Common myeloid progenitor, CD34-positive (primary cell): ENCODE measurements at regions not wholly inside any gene's neighbourhood (a gene's known extent, or its start where the extent isn't known, plus 50 kb on each side); places are given as distances from the start of the nearest gene placed in this dataset.

Source experiments
- CTCF ChIA-PET: fragments of 350-600 bp; sonication (Branson Sonifier 250); formaldehyde crosslinking; loops from one replicate; lab custom pipeline; 2021; ENCODE audit warnings: antibody characterized with exemption; lab: Charles Lee
- POLR2A ChIA-PET: fragments of 350-600 bp; sonication (Branson Sonifier 250); formaldehyde crosslinking; loops from one replicate; lab custom pipeline; 2021; ENCODE audit warnings: antibody characterized with exemption; lab: Charles Lee
- DNase-seq, 3 donors: peaks; one replicate each; pipeline versions ENCODE4 v3.0.0 to v3.0.0-alpha.2; 2013
- H3K27ac ChIP-seq, 2 experiments: 1 replicate in 1 of 2; 2 replicates in 1 of 2; pipeline ENCODE4 v1.7.0; 2013; ENCODE audit warnings: inconsistent platforms in 2 of 2, low read length in 2 of 2, mild to moderate bottlenecking in 2 of 2, low read depth in 1 of 2, moderate library complexity in 1 of 2; ENCODE audit not compliant: severe bottlenecking in 2 of 2, insufficient read depth in 1 of 2, poor library complexity in 1 of 2
- H3K27me3 ChIP-seq, 5 experiments: replicated peaks in 2 of 5; 1 replicate in 3 of 5; 2 replicates in 2 of 5; pipeline versions ENCODE4 v1.6.1 to v1.7.0; 2013; ENCODE audit warnings: low read length in 4 of 5, mild to moderate bottlenecking in 2 of 5, moderate library complexity in 2 of 5, inconsistent platforms in 1 of 5; ENCODE audit not compliant: insufficient read depth in 5 of 5, control insufficient read depth in 4 of 5
- H3K36me3 ChIP-seq, 4 experiments: 1 replicate in 2 of 4; 2 replicates in 2 of 4; pipeline versions ENCODE4 v1.6.1 to v1.7.0; 2013; ENCODE audit warnings: low read length in 3 of 4, control low read depth in 1 of 4, mild to moderate bottlenecking in 1 of 4; ENCODE audit not compliant: control insufficient read depth in 4 of 4, insufficient read depth in 4 of 4
- H3K4me1 ChIP-seq, 4 experiments: 1 replicate in 3 of 4; 2 replicates in 1 of 4; pipeline versions ENCODE4 v1.6.1 to v1.7.1; 2013; ENCODE audit warnings: low read length in 3 of 4, mild to moderate bottlenecking in 3 of 4, control low read depth in 1 of 4, inconsistent platforms in 1 of 4, moderate library complexity in 1 of 4; ENCODE audit not compliant: control insufficient read depth in 4 of 4, insufficient read depth in 4 of 4; ENCODE audit errors: control extremely low read depth in 1 of 4
- H3K4me3 ChIP-seq, 7 experiments: 1 replicate in 4 of 7; 2 replicates in 3 of 7; pipeline versions ENCODE4 v1.5.1 to v1.7.0; 2013; ENCODE audit warnings: mild to moderate bottlenecking in 7 of 7, low read length in 6 of 7, moderate library complexity in 6 of 7, inconsistent platforms in 2 of 7, low read depth in 2 of 7, control low read depth in 1 of 7; ENCODE audit not compliant: insufficient read depth in 4 of 7, control insufficient read depth in 1 of 7; ENCODE audit errors: extremely low read depth in 1 of 7
- H3K9me3 ChIP-seq, 5 experiments: 1 replicate in 4 of 5; 2 replicates in 1 of 5; pipeline versions ENCODE4 v1.6.1 to v1.7.1; 2013; ENCODE audit warnings: low read length in 4 of 5, mild to moderate bottlenecking in 2 of 5, inconsistent platforms in 1 of 5, low read depth in 1 of 5, moderate library complexity in 1 of 5; ENCODE audit not compliant: control insufficient read depth in 4 of 5, insufficient read depth in 2 of 5; ENCODE audit errors: control extremely low read depth in 1 of 5
- WGBS: methylation state at CpG from one replicate; pipeline ENCODE4 v1.1.5; 2013; ENCODE audit not compliant: insufficient coverage; 5-methylcytosine and 5-hydroxymethylcytosine counted together

DNA sequence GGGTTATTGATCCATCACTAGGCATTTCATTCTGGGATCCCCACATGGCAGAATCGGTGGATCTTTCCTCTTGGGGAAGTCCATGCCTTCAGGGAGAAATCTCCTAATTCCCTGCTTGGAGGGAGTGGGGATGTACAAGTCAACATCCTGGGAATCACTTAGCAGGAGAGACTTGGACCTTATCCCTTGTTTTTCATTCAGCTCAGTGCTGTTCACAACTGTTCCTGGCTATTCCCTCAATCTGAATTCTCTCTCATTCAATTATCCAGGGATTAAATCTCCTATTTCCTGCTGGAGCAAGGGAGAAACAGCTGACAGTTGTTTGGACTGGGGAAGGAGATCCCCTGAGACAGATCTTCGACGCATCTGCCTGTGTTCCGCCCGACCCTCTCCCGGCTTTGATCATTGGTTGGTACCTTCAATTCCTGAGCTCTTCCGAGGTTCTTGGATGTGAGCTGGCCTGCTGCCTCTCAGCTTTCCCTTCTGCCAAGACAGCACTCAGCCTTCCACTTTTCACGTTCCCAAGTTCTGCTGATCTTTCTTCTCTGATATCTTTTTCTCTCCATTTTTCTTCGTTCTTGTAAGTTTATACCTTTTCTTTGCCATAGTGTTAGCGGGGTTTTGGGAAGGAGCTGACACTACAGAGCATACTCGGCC lies 115.4 kb upstream of the GNAO1 start:
- Histone ChIP-seq H3K4me1 (no peaks in the 10 kb centered on the region), H3K4me3 (no peak overlapping the region), H3K36me3 (no peaks in the 10 kb centered on the region), H3K27me3 (peaks cover 0 to 4% (median 2%) of the 10 kb centered on the region in 5 experiments), H3K9me3 (no peaks in the 10 kb centered on the region), H3K27ac (no peak overlapping the region)
- POLR2A ChIA-PET = no interaction called here
- DNase-seq = no peak
- 93% methylated on average over 9 of the region's 11 CpGs for WGBS
- CTCF ChIA-PET = no interaction called here

- Histone ChIP-seq H3K4me1 (no peaks in the 10 kb centered on the region), H3K36me3 (no peaks in the 10 kb centered on the region), H3K27ac (no peak overlapping the region), H3K4me3 (no peak overlapping the region), H3K9me3 (no peaks in the 10 kb centered on the region), H3K27me3 (peaks cover 0 to 4% (median 2%) of the 10 kb centered on the region in 5 experiments)
- 91% methylated on average over 3 of the region's 4 CpGs for WGBS
- POLR2A ChIA-PET = no interaction called here
- DNase-seq = no peak
- CTCF ChIA-PET = no interaction called here
Measured at GRCh38 chr16:56073508-56073907, 117.8 kb upstream of the GNAO1 start.

DNA sequence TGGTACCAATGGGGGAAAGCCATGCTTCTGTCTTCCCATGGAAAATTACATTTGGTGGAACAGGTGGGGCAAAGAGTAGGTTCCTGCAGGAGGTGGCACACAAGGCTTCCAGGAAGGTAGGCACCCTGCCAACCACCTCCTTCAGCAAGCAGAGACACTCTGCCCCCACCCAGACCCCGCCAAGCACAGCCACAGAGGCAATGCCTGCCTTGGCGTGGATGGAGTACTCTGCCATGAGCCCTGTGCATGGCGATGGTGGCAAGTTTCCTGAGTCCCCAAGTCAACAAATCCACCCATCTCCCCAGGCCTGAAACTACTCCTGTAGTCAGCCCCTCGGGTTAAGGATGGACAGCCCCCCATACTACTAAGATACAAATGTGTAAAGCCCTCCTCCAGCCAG lies 119.2 kb upstream of the GNAO1 start:
- Histone ChIP-seq H3K27me3 (peaks cover 0 to 4% (median 2%) of the 10 kb centered on the region in 5 experiments), H3K9me3 (no peaks in the 10 kb centered on the region), H3K27ac (no peak overlapping the region), H3K4me3 (no peak overlapping the region), H3K4me1 (no peaks in the 10 kb centered on the region), H3K36me3 (no peaks in the 10 kb centered on the region)
- 89% methylated on average over 3 of the region's 4 CpGs for WGBS
- ChIA-PET CTCF (no interaction called here), POLR2A (no interaction called here)
- no peak for DNase-seq

GRCh38 chr16:56068816-56069215 lies 122.5 kb upstream of the GNAO1 start:
- no peak overlapping the region for H3K27ac ChIP-seq
- WGBS = 93% methylated on average over 2 of the region's 3 CpGs
- no peaks in the 10 kb centered on the region for H3K9me3 ChIP-seq
- CTCF ChIA-PET = no interaction called here
- no peaks in the 10 kb centered on the region for H3K36me3 ChIP-seq
- POLR2A ChIA-PET = no interaction called here
- no peak for DNase-seq
- peaks cover 0 to 5% (median 0%) of the 10 kb centered on the region in 5 experiments for H3K27me3 ChIP-seq
- H3K4me1 ChIP-seq = no peaks in the 10 kb centered on the region
- no peak overlapping the region for H3K4me3 ChIP-seq

DNA sequence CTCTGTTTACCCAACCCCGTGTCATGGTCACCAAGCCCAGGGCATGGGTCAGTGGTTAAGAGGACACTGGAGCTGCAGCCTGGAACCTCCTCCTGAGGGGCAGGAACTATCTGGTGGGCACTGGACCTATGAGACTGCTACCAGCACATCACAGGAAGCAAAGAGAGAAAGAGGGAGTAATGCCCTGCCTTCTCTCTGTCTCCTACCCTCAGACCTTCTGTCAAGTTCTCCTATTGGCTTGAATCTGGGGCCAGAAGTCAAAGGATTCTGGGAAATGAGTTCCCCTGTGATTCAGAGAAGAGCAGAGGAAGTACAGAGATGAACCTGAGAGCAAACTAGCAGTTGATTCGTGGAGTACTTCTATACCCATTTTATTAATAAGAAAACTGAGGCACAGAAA lies 123.0 kb upstream of the GNAO1 start:
- Histone ChIP-seq H3K4me3 (no peak overlapping the region), H3K27ac (no peak overlapping the region), H3K4me1 (no peaks in the 10 kb centered on the region), H3K36me3 (no peaks in the 10 kb centered on the region), H3K9me3 (no peaks in the 10 kb centered on the region), H3K27me3 (peaks cover 0 to 5% (median 0%) of the 10 kb centered on the region in 5 experiments)
- POLR2A ChIA-PET = no interaction called here
- no peak for DNase-seq
- CTCF ChIA-PET = no interaction called here
- 100% methylated on average over 1 of the region's 2 CpGs for WGBS

DNA sequence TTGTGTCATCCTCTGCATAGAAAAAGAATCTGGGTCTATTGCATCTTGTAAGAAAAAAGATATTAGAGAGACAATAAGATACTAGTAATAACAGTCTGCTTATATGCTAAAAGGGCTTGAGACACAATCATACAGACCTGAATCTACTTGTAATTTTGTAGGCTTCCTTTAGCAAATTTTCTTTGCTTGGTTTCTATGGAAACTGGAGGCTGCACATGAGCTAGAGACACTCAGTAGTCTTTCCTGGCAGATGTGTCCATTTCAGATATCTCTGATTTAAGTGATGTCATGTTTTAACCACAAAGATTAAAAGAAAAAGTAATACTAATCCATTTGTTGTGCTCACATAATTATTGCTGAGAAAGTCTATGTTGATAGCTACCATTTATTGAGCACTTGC lies 123.9 kb upstream of the GNAO1 start:
- no peak for DNase-seq
- ChIA-PET CTCF (interaction anchor here (1.4 kb wide), 1 partner anchor 251 kb away, joined by 4 read pairs; no protein-coding TSS in a partner anchor), POLR2A (no interaction called here)
- no peaks in the 10 kb centered on the region for H3K36me3 ChIP-seq
- H3K27me3 ChIP-seq = peaks cover 0 to 3% (median 0%) of the 10 kb centered on the region in 5 experiments
- no peak overlapping the region for H3K27ac ChIP-seq
- no peaks in the 10 kb centered on the region for H3K9me3 ChIP-seq
- no peak overlapping the region for H3K4me3 ChIP-seq
- no peaks in the 10 kb centered on the region for H3K4me1 ChIP-seq

- Histone ChIP-seq H3K9me3 (no peaks in the 10 kb centered on the region), H3K4me3 (no peak overlapping the region), H3K27ac (no peak overlapping the region), H3K27me3 (peaks cover 0 to 2% (median 0%) of the 10 kb centered on the region in 5 experiments), H3K4me1 (no peaks in the 10 kb centered on the region), H3K36me3 (no peaks in the 10 kb centered on the region)
- CTCF ChIA-PET = interaction anchor here (1.4 kb wide), 1 partner anchor 252 kb away, joined by 4 read pairs; no protein-coding TSS in a partner anchor
- POLR2A ChIA-PET = no interaction called here
- no peak for DNase-seq
Measured at GRCh38 chr16:56066617-56067016, 124.7 kb upstream of the GNAO1 start.
